ENCODE measurements at regions not wholly inside any gene's neighbourhood (a gene's known extent, or its start where the extent isn't known, plus 50 kb on each side); places are given as distances from the start of the nearest gene placed in this dataset.

DNA sequence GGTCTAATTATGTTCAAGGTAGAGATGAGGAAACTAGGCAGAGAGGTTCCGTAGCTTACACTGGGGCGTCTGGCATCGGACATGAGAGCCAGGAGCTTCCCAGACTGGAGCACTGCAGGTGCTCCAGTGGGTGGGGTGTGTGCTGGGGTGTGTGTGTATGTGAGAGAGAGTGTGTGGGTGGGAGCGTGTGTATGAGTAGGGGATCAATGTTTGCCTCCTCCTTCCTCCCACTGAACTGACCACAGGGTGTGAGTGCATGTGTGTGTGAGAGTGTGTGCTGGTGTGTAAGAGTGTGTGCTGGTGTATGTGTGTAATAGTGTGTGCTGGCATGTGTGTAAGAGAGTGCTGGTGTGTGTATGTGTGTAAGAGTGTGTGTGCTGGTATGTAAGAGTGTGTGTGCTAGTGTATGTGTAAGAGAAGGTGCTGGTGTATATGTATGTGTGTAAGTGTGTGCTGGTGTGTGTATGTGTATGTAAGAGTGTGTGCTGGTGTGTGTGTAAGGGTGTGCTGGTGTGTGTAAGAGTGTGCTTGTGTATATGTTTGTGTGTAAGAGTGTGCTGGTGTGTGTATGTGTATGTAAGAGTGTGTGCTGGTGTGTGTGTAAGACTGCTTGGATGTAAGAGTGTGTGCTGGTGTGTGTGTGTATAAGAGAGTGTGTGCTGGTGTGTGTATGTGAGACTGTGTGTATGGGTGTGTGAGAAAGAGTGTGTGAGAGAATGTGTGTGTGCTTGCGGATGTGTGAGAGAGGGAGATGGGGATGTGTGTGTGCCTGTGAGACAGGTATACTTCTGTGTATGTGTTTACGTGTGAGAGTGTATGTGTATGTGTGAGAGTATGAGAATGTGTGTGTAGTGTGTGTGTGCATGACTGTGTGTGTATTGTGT lies 139.9 kb downstream of the MRM1 start:
- no peak overlapping the region for H3K4me2 ChIP-seq (ENCODE audit: low read length)
- POLR2A ChIA-PET, result no interaction called here
- ATAC-seq (no peak), DNase-seq (ENCODE audit: low read depth, low spot score) (no peak)
- H3K4me1 ChIP-seq (ENCODE audit: control insufficient read depth in 1 of 2, insufficient read depth in 2 of 2, low read length in 2 of 2), result peaks cover 6 to 7% of the 10 kb centered on the region in 2 experiments; a peak in 2 of 4 replicates
- TF ChIP-seq SP1 (IDR thresholded peaks at IDR 0.05; ENCODE audit: low read depth) (no peak), YY1 (IDR thresholded peaks at IDR 0.05; ENCODE audit: extremely low read depth, insufficient replicate concordance, low read depth, low read length) (no peak), JUND (IDR thresholded peaks at IDR 0.05) (no peak), RAD21 (IDR thresholded peaks at IDR 0.05; ENCODE audit: low read depth) (no peak), MAX (IDR thresholded peaks at IDR 0.05) (no peak), ATF3 (IDR thresholded peaks at IDR 0.05) (no peak), CEBPB (IDR thresholded peaks at IDR 0.05; ENCODE audit: low read depth) (no peak), EZH2 (IDR thresholded peaks at IDR 0.05) (no peak), FOSL1 (IDR thresholded peaks at IDR 0.05; ENCODE audit: low read depth) (no peak), TCF7L2 (IDR thresholded peaks at IDR 0.05; ENCODE audit: borderline replicate concordance, extremely low read depth, insufficient read depth, insufficient read length) (no peak), EGR1 (IDR thresholded peaks at IDR 0.05; ENCODE audit: low read depth) (no peak), POLR2AphosphoS5 (IDR thresholded peaks at IDR 0.05; ENCODE audit: low read depth, low read length) (no peak), ELF1 (IDR thresholded peaks at IDR 0.05; ENCODE audit: borderline replicate concordance, low read depth) (no peak), EZH2phosphoT487 (IDR thresholded peaks at IDR 0.05; ENCODE audit: borderline replicate concordance) (no peak), SIN3A (IDR thresholded peaks at IDR 0.05; ENCODE audit: low read depth) (no peak), CBX3 (IDR thresholded peaks at IDR 0.05; ENCODE audit: low read depth) (no peak), SRF (IDR thresholded peaks at IDR 0.05; ENCODE audit: low read depth) (no peak), POLR2A (IDR thresholded peaks at IDR 0.05; ENCODE audit: borderline replicate concordance, extremely low read depth, insufficient read depth, insufficient read length) (no peak)
- no peaks in the 10 kb centered on the region for H3K79me2 ChIP-seq (ENCODE audit: insufficient read depth, low read length)
- CTCF ChIA-PET, result interaction anchor here (1.1 kb wide), 1 partner anchor 14 kb away, joined by 3 read pairs; no protein-coding TSS in a partner anchor
- no peaks in the 10 kb centered on the region for H3K9me2 ChIP-seq (ENCODE audit: insufficient read depth)
- no peak overlapping the region for H3K9ac ChIP-seq (ENCODE audit: low read length)
- intact Hi-C loops (cut with micrococcal nuclease), result no loop called here
- H3K36me3 ChIP-seq (ENCODE audit: control insufficient read depth in 1 of 2, insufficient read depth in 2 of 2, low read length in 2 of 2), result no peaks in the 10 kb centered on the region
- no TSS peak for BruUV-seq (replicated peaks)
- H3K4me3 ChIP-seq (replicated peaks in 1 of 2; ENCODE audit: low read depth in 1 of 2, low read length in 2 of 2), result no peak overlapping the region
- RAD21 ChIA-PET (ENCODE audit: low non-redundant PET in 1 of 2, low total read pairs in 2 of 2, uncharacterized antibody in 2 of 2, unreplicated experiment in 2 of 2), result no interaction called here
- H3K27ac ChIP-seq (ENCODE audit: low read depth, low read length), result no peak overlapping the region
- no peaks in the 10 kb centered on the region for H3K9me3 ChIP-seq (ENCODE audit: control insufficient read depth in 1 of 2, insufficient read depth in 1 of 2, low read depth in 1 of 2, low read length in 2 of 2)
- peaks cover 3% of the 10 kb centered on the region; the same call in 1 of the 2 replicates for H3K27me3 ChIP-seq (ENCODE audit: insufficient read depth, low read length)
- no peak overlapping the region for H2AFZ ChIP-seq (ENCODE audit: low read depth, low read length, poor library complexity, severe bottlenecking)
- no peaks in the 10 kb centered on the region for H4K20me1 ChIP-seq (ENCODE audit: insufficient read depth)
